AG04449 (cell line): ENCODE measurements at regions not wholly inside any gene's neighbourhood (a gene's known extent, or its start where the extent isn't known, plus 50 kb on each side); places are given as distances from the start of the nearest gene placed in this dataset.

Source experiments
- CTCF ChIA-PET: fragments of 350-600 bp; formaldehyde crosslinking; extraction: SDS; loops from one replicate; lab custom pipeline; 2021; ENCODE audit warnings: antibody characterized with exemption; lab: Yijun Ruan, JAX
- POLR2A ChIA-PET: fragments of 400-600, 350-600 bp; formaldehyde crosslinking; extraction: SDS; loops from one replicate; lab custom pipeline; 2020; ENCODE audit warnings: antibody characterized with exemption, inconsistent platforms; lab: Yijun Ruan, JAX
- DNase-seq: peaks from one replicate; pipeline ENCODE4 v3.0.0-alpha.2; 2010; ENCODE audit warnings: low read depth, low spot score
- H3K4me3 ChIP-seq: 2 replicates; pipeline ENCODE4 v1.5.1; 2011; ENCODE audit warnings: low read depth, mild to moderate bottlenecking, control low read depth, low read length
- CTCF ChIP-seq: IDR thresholded peaks from one replicate; pipeline ENCODE4 v1.5.1; 2011; ENCODE audit warnings: mild to moderate bottlenecking, moderate library complexity, low read length, control low read depth, inconsistent platforms; ENCODE audit not compliant: insufficient read depth; ENCODE audit errors: missing control alignments

GRCh38 chr17:71171270-71171669, 949.5 kb upstream of the SOX9 start:
- ChIA-PET POLR2A (no interaction called here), CTCF (no interaction called here)
- DNase-seq: no peak
- TF ChIP-seq CTCF: no peak
- H3K4me3 ChIP-seq: no peak overlapping the region

DNA sequence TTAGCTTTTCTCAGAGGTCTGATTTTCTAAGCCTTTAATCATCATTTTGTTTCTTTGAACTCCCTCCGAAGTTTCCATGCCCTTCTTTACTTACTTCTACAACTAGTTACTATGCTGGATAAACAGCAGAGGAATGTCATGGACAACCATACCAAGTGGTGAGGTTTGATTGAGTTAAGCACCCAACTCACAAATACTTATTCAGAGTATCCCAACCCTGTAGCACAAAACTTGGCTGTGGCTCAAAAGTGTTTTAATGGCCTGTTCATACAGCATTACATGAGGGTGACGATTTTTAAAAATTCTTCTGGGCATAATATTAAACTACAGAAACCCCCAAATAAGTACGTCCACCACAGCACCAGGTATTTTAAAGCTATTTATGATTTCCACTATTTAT, 946.8 kb upstream of the SOX9 start:
- H3K4me3 ChIP-seq: no peak overlapping the region
- CTCF ChIA-PET: no interaction called here
- DNase-seq: no peak
- POLR2A ChIA-PET: no interaction called here
- TF ChIP-seq CTCF: no peak

DNA sequence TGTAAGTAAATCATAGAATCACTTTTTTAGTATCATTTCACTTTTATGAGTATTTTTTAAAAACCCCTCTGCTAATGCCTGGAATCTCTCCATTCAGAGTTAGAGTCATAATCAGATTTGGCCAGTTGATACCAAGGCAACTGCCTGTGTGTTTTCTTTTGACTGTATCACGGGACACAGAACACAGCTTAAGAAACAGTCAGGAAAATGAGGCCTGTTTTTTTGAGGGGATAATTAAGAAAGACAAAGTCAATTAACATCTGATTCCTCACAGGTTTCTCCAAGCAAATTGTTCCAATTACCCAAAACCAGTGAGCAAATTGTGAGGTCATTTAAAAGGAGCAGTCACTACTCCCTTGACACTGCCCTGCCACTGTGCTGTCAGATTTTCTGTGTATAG, 944.5 kb upstream of the SOX9 start:
- POLR2A ChIA-PET: no interaction called here
- TF ChIP-seq CTCF: no peak

DNA sequence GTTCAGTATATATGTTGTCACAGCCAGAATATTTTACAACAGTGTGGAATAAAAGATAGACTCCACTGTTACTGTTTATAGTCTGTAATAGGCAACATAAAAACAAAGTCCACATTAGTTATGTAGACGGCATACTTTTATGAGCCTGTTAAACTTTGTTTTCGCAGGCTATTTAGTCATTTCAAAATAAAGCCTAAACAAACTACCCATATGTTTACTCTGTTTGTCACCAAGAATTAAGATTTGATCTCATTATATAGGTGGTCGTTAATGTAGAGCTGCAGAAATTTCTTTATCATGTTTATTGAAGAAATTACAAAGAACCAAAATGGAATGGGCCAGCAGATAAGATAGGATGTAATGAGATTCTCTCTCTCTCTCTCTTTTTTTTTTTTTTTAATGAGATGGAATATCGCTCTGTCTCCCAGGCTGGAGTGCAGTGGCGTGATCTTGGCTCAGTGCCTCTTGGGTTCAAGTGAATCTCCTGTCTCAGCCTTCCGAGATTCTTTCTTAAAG, 943.8 kb upstream of the SOX9 start:
- ChIA-PET POLR2A (no interaction called here), CTCF (no interaction called here)
- no peak for TF ChIP-seq CTCF
- no peak overlapping the region for H3K4me3 ChIP-seq
- no peak for DNase-seq

More for the DNA sequence above, 944.5 kb upstream of the SOX9 start:
- H3K4me3 ChIP-seq: no peak overlapping the region
- DNase-seq: no peak
- CTCF ChIA-PET: no interaction called here

GRCh38 chr17:71180801-71181385, 939.9 kb upstream of the SOX9 start:
- ChIA-PET POLR2A (no interaction called here), CTCF (interaction anchor here (0.9 kb wide), 1 partner anchor 111 kb away, joined by 3 read pairs; no protein-coding TSS in a partner anchor)
- H3K4me3 ChIP-seq: no peak overlapping the region
- DNase-seq: no peak
- no peak for TF ChIP-seq CTCF

DNA sequence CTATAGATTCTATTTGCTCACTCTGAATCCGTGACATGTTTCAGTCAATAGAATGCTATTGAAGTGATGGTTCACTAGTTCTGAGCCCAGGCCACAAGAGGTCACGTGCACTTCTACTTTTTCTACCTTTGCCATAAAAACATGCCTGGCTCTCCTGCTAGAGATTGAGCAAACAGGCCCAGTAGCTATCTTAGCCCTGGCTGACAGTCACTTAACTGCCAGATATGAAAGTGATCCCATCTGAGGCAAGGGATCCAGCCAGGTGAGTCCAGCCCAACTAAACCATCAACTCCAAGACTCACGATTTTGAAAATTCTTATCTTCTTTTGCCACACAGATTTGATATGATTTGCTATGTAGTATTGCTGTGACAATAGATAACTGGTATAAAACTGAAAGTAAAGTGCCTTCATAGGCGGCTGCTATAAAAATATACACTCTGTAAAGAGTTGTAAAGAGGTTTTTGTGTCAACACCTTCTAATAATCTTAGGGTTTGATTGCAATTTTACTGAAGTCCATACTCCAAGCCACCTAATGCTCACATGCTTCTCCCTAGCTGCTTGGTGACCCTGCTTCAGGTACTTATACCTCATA, 937.7 kb upstream of the SOX9 start:
- DNase-seq: no peak
- ChIA-PET POLR2A (no interaction called here), CTCF (no interaction called here)
- H3K4me3 ChIP-seq: no peak overlapping the region
- no peak for TF ChIP-seq CTCF
